K562 (cell line): ENCODE measurements at regions not wholly inside any gene's neighbourhood (a gene's known extent, or its start where the extent isn't known, plus 50 kb on each side); places are given as distances from the start of the nearest gene placed in this dataset.

ENCODE experiments used
- ATAC-seq: fragments of 200-7000 bp; cut with Tn5 transposase; 3 replicates; pipeline ENCODE4 v1.9.1; 2020; ENCODE audit warnings: moderate library complexity
- BruUV-seq: library from RNA; stranded (reverse); fragments of 400-500 nt; replicated peaks from 2 replicates; lab custom pipeline; 2021; lab: Mats Ljungman, UMichigan
- CTCF ChIA-PET: fragments of 300-600 bp; formaldehyde crosslinking; extraction: SDS; loops from one replicate; lab custom pipeline; 2021; ENCODE audit warnings: low intra/inter-chr PET ratio; lab: Yijun Ruan, JAX
- POLR2A ChIA-PET: fragments of 300-600, 350-650 bp; sonication (Branson Sonifier 250); formaldehyde crosslinking; extraction: SDS; loops from one replicate; lab custom pipeline; 2021; ENCODE audit warnings: antibody characterized with exemption, inconsistent platforms; lab: Yijun Ruan, JAX
- DNase-seq, 4 experiments: peaks; one replicate each; pipeline versions ENCODE4 v3.0.0 to v3.0.0-alpha.2; 2011 to 2018; ENCODE audit warnings: low spot score in 3 of 4, mixed read lengths in 3 of 4; ENCODE audit errors: extremely low read depth in 1 of 4
- FAIRE-seq: peaks from 2 replicates; lab custom pipeline; 2011; peaks lifted over from hg19 to GRCh38; lab: Jason Lieb, UNC
- H2AFZ ChIP-seq: 2 replicates; pipeline ENCODE4 v1.6.0; 2011; ENCODE audit warnings: low read depth, low read length, control low read depth, inconsistent platforms
- H3K27ac ChIP-seq: fragments of 200-600 bp; 3 replicates; pipeline ENCODE4 v1.8.0; 2011; ENCODE audit warnings: low read depth, mild to moderate bottlenecking, control low read depth, inconsistent platforms, low read length, moderate library complexity, mixed read lengths; ENCODE audit errors: extremely low read depth
- H3K27me3 ChIP-seq, 2 experiments: fragments of 300-600 bp in 1 of 2; 2 replicates in 1 of 2; 3 replicates in 1 of 2; pipeline versions ENCODE4 v1.6.0 to v1.8.0; 2011; ENCODE audit warnings: inconsistent platforms in 2 of 2, low read length in 2 of 2, mild to moderate bottlenecking in 1 of 2, mixed read lengths in 1 of 2, moderate library complexity in 1 of 2; ENCODE audit not compliant: control insufficient read depth in 2 of 2, insufficient read depth in 2 of 2
- H3K36me3 ChIP-seq: fragments of 300-600 bp; 3 replicates; pipeline ENCODE4 v1.8.0; 2011; ENCODE audit warnings: mild to moderate bottlenecking, low read length, inconsistent platforms; ENCODE audit not compliant: control insufficient read depth, insufficient read depth
- H3K4me1 ChIP-seq, 2 experiments: fragments of 200-600 bp in 1 of 2; replicated peaks in 1 of 2; 2 replicates in 1 of 2; 3 replicates in 1 of 2; pipeline versions ENCODE4 v1.5.1 to v1.8.0; 2011; ENCODE audit warnings: inconsistent platforms in 2 of 2, low read length in 2 of 2, mild to moderate bottlenecking in 1 of 2, mixed read lengths in 1 of 2, moderate library complexity in 1 of 2; ENCODE audit not compliant: control insufficient read depth in 2 of 2, insufficient read depth in 2 of 2
- H3K4me2 ChIP-seq: 2 replicates; pipeline ENCODE4 v1.6.1; 2011; ENCODE audit warnings: low read length, control low read depth, inconsistent platforms, mixed read lengths; ENCODE audit not compliant: insufficient read depth
- H3K4me3 ChIP-seq: fragments of 200-600 bp; sonication (generic), shearing (Covaris generic); 2 replicates; pipeline ENCODE4 v1.5.1; 2016; ENCODE audit warnings: control low read depth, inconsistent platforms
- H3K79me2 ChIP-seq: fragments of 200-600 bp; 3 replicates; pipeline ENCODE4 v1.8.0; 2011; ENCODE audit warnings: low read length, inconsistent platforms; ENCODE audit not compliant: control insufficient read depth, insufficient read depth
- H3K9ac ChIP-seq, 2 experiments: 2 replicates each; pipeline versions ENCODE4 v1.6.0 to v1.6.1; 2011; ENCODE audit warnings: low read depth in 2 of 2, low read length in 2 of 2, control low read depth in 1 of 2, inconsistent platforms in 1 of 2, mild to moderate bottlenecking in 1 of 2, mixed read lengths in 1 of 2; ENCODE audit not compliant: insufficient read depth in 1 of 2
- H3K9me1 ChIP-seq: one replicate; pipeline ENCODE4 v1.6.0; 2011; ENCODE audit warnings: inconsistent platforms, mild to moderate bottlenecking, low read length, moderate library complexity; ENCODE audit not compliant: control insufficient read depth, insufficient read depth
- H3K9me3 ChIP-seq: replicated peaks from 2 replicates; pipeline ENCODE4 v1.5.1; 2011; ENCODE audit warnings: low read depth, low read length, inconsistent platforms; ENCODE audit not compliant: control insufficient read depth, insufficient read depth
- H4K20me1 ChIP-seq: replicated peaks from 2 replicates; pipeline ENCODE4 v1.6.1; 2011; ENCODE audit warnings: low read length, inconsistent platforms, mixed read lengths; ENCODE audit not compliant: control insufficient read depth, insufficient read depth
- C11orf30 ChIP-seq: fragments of 450-650 bp; IDR thresholded peaks from 2 replicates; pipeline ENCODE4 v1.6.1; 2016; ENCODE audit warnings: low read depth, mild to moderate bottlenecking
- CREBBP ChIP-seq: IDR thresholded peaks from one replicate; pipeline ENCODE4 v1.6.1; 2012; ENCODE audit warnings: low read depth, mild to moderate bottlenecking, control low read depth, inconsistent platforms, low read length
- CSDE1 ChIP-seq, 2 experiments: fragments of 450-650 bp; IDR thresholded peaks; 2 replicates each; pipeline ENCODE4 v1.6.1; 2016; ENCODE audit warnings: mild to moderate bottlenecking in 1 of 2
- DIDO1 ChIP-seq: fragments of 450-650 bp; IDR thresholded peaks from 2 replicates; pipeline ENCODE4 v1.6.1; 2016; ENCODE audit warnings: low read depth, missing biosample characterization, missing genetic modification characterization
- ELF2 ChIP-seq: fragments of 250-450 bp; sonication (Bioruptor Pico); IDR thresholded peaks from 2 replicates; pipeline ENCODE4 v1.5.0; 2021; ENCODE audit warnings: mild to moderate bottlenecking
- IRF2 ChIP-seq: sonication (generic); formaldehyde crosslinking; IDR thresholded peaks from 2 replicates; pipeline ENCODE4 v1.8.1; 2022; ENCODE audit warnings: mild to moderate bottlenecking, missing genetic modification reagents
- KDM4B ChIP-seq, 2 experiments: fragments of 450-650 bp in 1 of 2; sonication (generic) in 1 of 2; IDR thresholded peaks; 2 replicates each; pipeline ENCODE4 v1.6.1; 2016 to 2017; ENCODE audit warnings: borderline replicate concordance in 2 of 2, antibody characterized with exemption in 1 of 2, low read depth in 1 of 2, mild to moderate bottlenecking in 1 of 2
- MAFF ChIP-seq: IDR thresholded peaks from 2 replicates; pipeline ENCODE4 v1.6.1; 2012; ENCODE audit warnings: low read length, improper control_type of control experiment
- PML ChIP-seq: IDR thresholded peaks from 2 replicates; pipeline ENCODE4 v1.6.1; 2012; ENCODE audit warnings: low read length, inconsistent platforms
- PPARD ChIP-seq: fragments of 250-450 bp; sonication (Bioruptor Pico); IDR thresholded peaks from 2 replicates; pipeline ENCODE4 v1.8.0; 2022; ENCODE audit warnings: inconsistent platforms, mild to moderate bottlenecking, moderate library complexity
- PRMT5 ChIP-seq: sonication (generic); formaldehyde crosslinking; IDR thresholded peaks from 2 replicates; pipeline ENCODE4 v1.5.0; 2020; ENCODE audit warnings: missing genetic modification reagents
- TAL1 ChIP-seq: fragments of 450-650 bp; IDR thresholded peaks from 2 replicates; pipeline ENCODE4 v1.6.1; 2016; ENCODE audit warnings: mild to moderate bottlenecking
- TARDBP ChIP-seq: fragments of 450-650 bp; IDR thresholded peaks from 2 replicates; pipeline ENCODE4 v1.6.1; 2016
- WHSC1 ChIP-seq: IDR thresholded peaks from one replicate; pipeline ENCODE4 v1.6.1; 2012; ENCODE audit warnings: low read length, control low read depth, inconsistent platforms
- ZBTB1 ChIP-seq: sonication (generic); formaldehyde crosslinking; IDR thresholded peaks from 2 replicates; pipeline ENCODE4 v1.8.1; 2023; ENCODE audit warnings: missing genetic modification reagents, low read depth, mild to moderate bottlenecking, borderline replicate concordance
- ZBTB5 ChIP-seq: fragments of 450-650 bp; IDR thresholded peaks from 2 replicates; pipeline ENCODE4 v1.6.1; 2017; ENCODE audit warnings: antibody characterized with exemption
- ZNF121 ChIP-seq: sonication (generic); formaldehyde crosslinking; conservative IDR thresholded peaks from 2 replicates; pipeline ENCODE4 v1.8.0; 2022; ENCODE audit warnings: missing genetic modification reagents
- ZNF316 ChIP-seq: fragments of 450-650 bp; IDR thresholded peaks from 2 replicates; pipeline ENCODE4 v1.6.1; 2016
- WGBS: fragments of 100-300 bp; shearing (Covaris generic); methylation state at CpG from one replicate; pipeline ENCODE4 v1.1.6; 2016; ENCODE audit warnings: low coverage, mixed read lengths; ENCODE audit not compliant: insufficient coverage; ENCODE audit errors: missing lambda C conversion rate; 5-methylcytosine and 5-hydroxymethylcytosine counted together
- in situ Hi-C: fragments of 300-500 bp; cut with MboI; formaldehyde crosslinking; loops from 4 replicates; pipeline ENCODE4 v1.15.0; 2018; ENCODE audit warnings: inconsistent platforms, mixed read lengths
- intact Hi-C: fragments of 100-400 bp; cut with micrococcal nuclease; formaldehyde crosslinking; loops from 2 replicates; pipeline ENCODE4 v1.14.2; 2022
- TF ChIP-seq, protein P1 (sequence below), 3 experiments: fragments of 200-800 bp in 1 of 3; sonication (Bioruptor generic) in 1 of 3; sonication (generic) in 1 of 3; formaldehyde crosslinking in 1 of 3; IDR thresholded peaks; 2 replicates each; pipeline versions ENCODE4 v1.6.1 to v1.8.0; 2016 to 2022; ENCODE audit warnings: mild to moderate bottlenecking in 2 of 3, missing compliant biosample characterization in 2 of 3, missing genetic modification characterization in 2 of 3, missing genetic modification reagents in 1 of 3
- TF ChIP-seq, protein P2 (sequence below): sonication (generic); formaldehyde crosslinking; IDR thresholded peaks from 2 replicates; pipeline ENCODE4 v1.8.1; 2023; ENCODE audit warnings: mild to moderate bottlenecking, missing genetic modification reagents, moderate library complexity
- TF ChIP-seq, protein P3 (sequence below): fragments of 250-450 bp; sonication (Bioruptor Pico); IDR thresholded peaks from 2 replicates; pipeline ENCODE4 v1.8.0; 2021; ENCODE audit warnings: moderate library complexity, mild to moderate bottlenecking, inconsistent platforms

GRCh38 chr3:31041161-31041978, 146.9 kb upstream of the GADL1 start:
- no peak for FAIRE-seq
- TF ChIP-seq MAFF (peak; percentile 71), ZNF121 (CRISPR knock-in tag) (no peak), KDM4B (IDR thresholded peaks at IDR 0.05; ENCODE audit: borderline replicate concordance in 2 of 2, low read depth in 1 of 2) (no peak), IRF2 (CRISPR knock-in tag) (no peak), ZBTB5 (no peak), ZBTB1 (CRISPR knock-in tag) (no peak), TAL1 (no peak), DIDO1 (tag) (no peak), ELF2 (CRISPR knock-in tag) (no peak), C11orf30 (peak; percentile 84), PPARD (CRISPR knock-in tag) (no peak), WHSC1 (no peak), TARDBP (no peak), PRMT5 (no peak), PML (no peak), CSDE1 (IDR thresholded peaks at IDR 0.05) (no peak), CREBBP (no peak), ZNF316 (peak; percentile 88)
- TF ChIP-seq, protein P1, sequence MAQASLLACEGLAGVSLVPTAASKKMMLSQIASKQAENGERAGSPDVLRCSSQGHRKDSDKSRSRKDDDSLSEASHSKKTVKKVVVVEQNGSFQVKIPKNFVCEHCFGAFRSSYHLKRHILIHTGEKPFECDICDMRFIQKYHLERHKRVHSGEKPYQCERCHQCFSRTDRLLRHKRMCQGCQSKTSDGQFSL (CRISPR knock-in tag; IDR thresholded peaks at IDR 0.05), result no peak
- TF ChIP-seq, protein P1 (tag; IDR thresholded peaks at IDR 0.05), result no peak
- TF ChIP-seq, protein P2, sequence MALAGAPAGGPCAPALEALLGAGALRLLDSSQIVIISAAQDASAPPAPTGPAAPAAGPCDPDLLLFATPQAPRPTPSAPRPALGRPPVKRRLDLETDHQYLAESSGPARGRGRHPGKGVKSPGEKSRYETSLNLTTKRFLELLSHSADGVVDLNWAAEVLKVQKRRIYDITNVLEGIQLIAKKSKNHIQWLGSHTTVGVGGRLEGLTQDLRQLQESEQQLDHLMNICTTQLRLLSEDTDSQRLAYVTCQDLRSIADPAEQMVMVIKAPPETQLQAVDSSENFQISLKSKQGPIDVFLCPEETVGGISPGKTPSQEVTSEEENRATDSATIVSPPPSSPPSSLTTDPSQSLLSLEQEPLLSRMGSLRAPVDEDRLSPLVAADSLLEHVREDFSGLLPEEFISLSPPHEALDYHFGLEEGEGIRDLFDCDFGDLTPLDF (CRISPR knock-in tag), result no peak
- TF ChIP-seq, protein P3, sequence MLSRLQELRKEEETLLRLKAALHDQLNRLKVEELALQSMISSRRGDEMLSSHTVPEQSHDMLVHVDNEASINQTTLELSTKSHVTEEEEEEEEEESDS (CRISPR knock-in tag), result no peak

More at GRCh38 chr3:31041161-31041978, 146.9 kb upstream of the GADL1 start:
- Histone ChIP-seq H3K4me3 (no peak overlapping the region), H4K20me1 (no peaks in the 10 kb centered on the region), H3K4me1 (no peaks in the 10 kb centered on the region), H3K79me2 (no peaks in the 10 kb centered on the region), H3K9me3 (no peaks in the 10 kb centered on the region), H3K27me3 (no peaks in the 10 kb centered on the region), H3K27ac (no peak overlapping the region), H3K36me3 (no peaks in the 10 kb centered on the region), H3K9me1 (no peaks in the 10 kb centered on the region), H3K4me2 (no peak overlapping the region), H3K9ac (no peak overlapping the region), H2AFZ (no peak overlapping the region)
- WGBS, result 0% methylated on average over 2 of the region's 2 CpGs
- DNase-seq (no peak), ATAC-seq (no peak)
- intact Hi-C loops, result no loop called here
- no TSS peak for BruUV-seq
- in situ Hi-C loops, result no loop called here
- ChIA-PET CTCF (no interaction called here), POLR2A (no interaction called here)
